Type B pancreatic cell (in vitro differentiated cells): ENCODE measurements at regions not wholly inside any gene's neighbourhood (a gene's known extent, or its start where the extent isn't known, plus 50 kb on each side); places are given as distances from the start of the nearest gene placed in this dataset.

ENCODE experiments used
- DNase-seq: peaks from one replicate; pipeline ENCODE4 v3.0.0; 2021; ENCODE audit warnings: mixed read lengths; ENCODE audit not compliant: unreplicated experiment; ENCODE audit errors: extremely low spot score
- H3K27ac Mint-ChIP-seq: 2 replicates; pipeline ENCODE4 v1.8.0; 2021; ENCODE audit warnings: mild to moderate bottlenecking, mixed read lengths
- H3K27me3 Mint-ChIP-seq: 2 replicates; pipeline ENCODE4 v1.8.0; 2021; ENCODE audit warnings: mixed read lengths
- H3K36me3 Mint-ChIP-seq: 2 replicates; pipeline ENCODE4 v1.8.0; 2021; ENCODE audit warnings: mixed read lengths
- H3K4me1 Mint-ChIP-seq: one replicate; pipeline ENCODE4 v1.8.0; 2021; ENCODE audit warnings: mixed read lengths; ENCODE audit not compliant: unreplicated experiment
- H3K4me3 Mint-ChIP-seq: 2 replicates; pipeline ENCODE4 v1.8.0; 2021; ENCODE audit warnings: mild to moderate bottlenecking, mixed read lengths
- H3K9me3 Mint-ChIP-seq: 2 replicates; pipeline ENCODE4 v1.8.0; 2021; ENCODE audit warnings: mixed read lengths
- CTCF ChIP-seq: fragments of 200-600 bp; sonication (generic); conservative IDR thresholded peaks from 2 replicates; pipeline ENCODE4 v1.5.0; 2021; ENCODE audit warnings: antibody characterized with exemption, mild to moderate bottlenecking

GRCh38 chr1:34693081-34693480 is 61.8 kb upstream of the GJB5 start:
- no peak for DNase-seq
- Mint-ChIP-seq H3K36me3 (no peaks in the 10 kb centered on the region), H3K27ac (no peak overlapping the region), H3K9me3 (peaks cover 5% of the 10 kb centered on the region), H3K27me3 (peaks cover 41% of the 10 kb centered on the region), H3K4me3 (no peak overlapping the region), H3K4me1 (peaks cover 9% of the 10 kb centered on the region)
- no peak for TF ChIP-seq CTCF

- Mint-ChIP-seq H3K36me3 (no peaks in the 10 kb centered on the region), H3K27ac (no peak overlapping the region), H3K9me3 (peaks cover 5% of the 10 kb centered on the region), H3K27me3 (peaks cover 37% of the 10 kb centered on the region), H3K4me3 (no peak overlapping the region), H3K4me1 (peaks cover 9% of the 10 kb centered on the region)
- no peak for DNase-seq
- TF ChIP-seq CTCF: no peak
Measured at GRCh38 chr1:34694383-34694782, 60.5 kb upstream of the GJB5 start.

- peaks cover 5% of the 10 kb centered on the region for H3K9me3 Mint-ChIP-seq
- H3K4me1 Mint-ChIP-seq: peaks cover 9% of the 10 kb centered on the region
- DNase-seq: no peak
- no peaks in the 10 kb centered on the region for H3K36me3 Mint-ChIP-seq
- no peak overlapping the region for H3K4me3 Mint-ChIP-seq
- peaks cover 29% of the 10 kb centered on the region for H3K27me3 Mint-ChIP-seq
- TF ChIP-seq CTCF: no peak
- no peak overlapping the region for H3K27ac Mint-ChIP-seq
Measured at GRCh38 chr1:34695580-34695979, 59.3 kb upstream of the GJB5 start.

GRCh38 chr1:34696230-34696629 is 58.6 kb upstream of the GJB5 start:
- DNase-seq: no peak
- Mint-ChIP-seq H3K9me3 (peaks cover 5% of the 10 kb centered on the region), H3K27ac (no peak overlapping the region), H3K27me3 (peaks cover 26% of the 10 kb centered on the region), H3K4me1 (peaks cover 9% of the 10 kb centered on the region), H3K4me3 (no peak overlapping the region), H3K36me3 (no peaks in the 10 kb centered on the region)
- TF ChIP-seq CTCF: peak; percentile 42

GRCh38 chr1:34696981-34697380 is 57.9 kb upstream of the GJB5 start:
- Mint-ChIP-seq H3K27ac (no peak overlapping the region), H3K4me3 (no peak overlapping the region), H3K4me1 (peaks cover 9% of the 10 kb centered on the region), H3K9me3 (peaks cover 5% of the 10 kb centered on the region), H3K27me3 (peaks cover 23% of the 10 kb centered on the region), H3K36me3 (no peaks in the 10 kb centered on the region)
- no peak for TF ChIP-seq CTCF
- DNase-seq: no peak

- no peak for TF ChIP-seq CTCF
- Mint-ChIP-seq H3K9me3 (peaks cover 5% of the 10 kb centered on the region), H3K36me3 (no peaks in the 10 kb centered on the region), H3K4me3 (no peak overlapping the region), H3K27ac (peak overlapping the region; percentile 16), H3K4me1 (peaks cover 9% of the 10 kb centered on the region), H3K27me3 (peaks cover 26% of the 10 kb centered on the region)
- DNase-seq: no peak
Measured at GRCh38 chr1:34697818-34698217, 57.0 kb upstream of the GJB5 start.
